ENCODE measurements at regions not wholly inside any gene's neighbourhood (a gene's known extent, or its start where the extent isn't known, plus 50 kb on each side); places are given as distances from the start of the nearest gene placed in this dataset.

- TF ChIP-seq, protein P1, sequence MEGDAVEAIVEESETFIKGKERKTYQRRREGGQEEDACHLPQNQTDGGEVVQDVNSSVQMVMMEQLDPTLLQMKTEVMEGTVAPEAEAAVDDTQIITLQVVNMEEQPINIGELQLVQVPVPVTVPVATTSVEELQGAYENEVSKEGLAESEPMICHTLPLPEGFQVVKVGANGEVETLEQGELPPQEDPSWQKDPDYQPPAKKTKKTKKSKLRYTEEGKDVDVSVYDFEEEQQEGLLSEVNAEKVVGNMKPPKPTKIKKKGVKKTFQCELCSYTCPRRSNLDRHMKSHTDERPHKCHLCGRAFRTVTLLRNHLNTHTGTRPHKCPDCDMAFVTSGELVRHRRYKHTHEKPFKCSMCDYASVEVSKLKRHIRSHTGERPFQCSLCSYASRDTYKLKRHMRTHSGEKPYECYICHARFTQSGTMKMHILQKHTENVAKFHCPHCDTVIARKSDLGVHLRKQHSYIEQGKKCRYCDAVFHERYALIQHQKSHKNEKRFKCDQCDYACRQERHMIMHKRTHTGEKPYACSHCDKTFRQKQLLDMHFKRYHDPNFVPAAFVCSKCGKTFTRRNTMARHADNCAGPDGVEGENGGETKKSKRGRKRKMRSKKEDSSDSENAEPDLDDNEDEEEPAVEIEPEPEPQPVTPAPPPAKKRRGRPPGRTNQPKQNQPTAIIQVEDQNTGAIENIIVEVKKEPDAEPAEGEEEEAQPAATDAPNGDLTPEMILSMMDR (IDR thresholded peaks at IDR 0.05; ENCODE audit: poor library complexity, severe bottlenecking) = peak; percentile 50
- TF ChIP-seq EZH2 (IDR thresholded peaks at IDR 0.05; ENCODE audit: borderline replicate concordance, insufficient read depth, low read length, poor library complexity, severe bottlenecking) = no peak
These were observed 820.5 kb upstream of the POU3F3 start for GRCh38 chr2:104033399-104033798.
